Brain microvascular endothelial cell (primary cell): ENCODE measurements at regions not wholly inside any gene's neighbourhood (a gene's known extent, or its start where the extent isn't known, plus 50 kb on each side); places are given as distances from the start of the nearest gene placed in this dataset.
"Not testable (repeated sequence)": the region's sequence is repeated elsewhere in the genome, so short reads cannot be mapped to it uniquely, and the experiment has no call there.

Source experiments
- DNase-seq: peaks from one replicate; pipeline ENCODE4 v3.0.0-alpha.2; 2020
- H3K27ac ChIP-seq: fragments of 250-450 bp; sonication (Bioruptor Pico); 2 replicates; pipeline ENCODE4 v1.5.1; 2020; ENCODE audit warnings: mild to moderate bottlenecking, moderate library complexity
- H3K27me3 ChIP-seq: fragments of 250-450 bp; sonication (Bioruptor Pico); replicated peaks from 2 replicates; pipeline ENCODE4 v1.5.1; 2020; ENCODE audit warnings: mild to moderate bottlenecking
- H3K36me3 ChIP-seq: fragments of 250-450 bp; sonication (Bioruptor Pico); replicated peaks from 2 replicates; pipeline ENCODE4 v1.5.1; 2020; ENCODE audit warnings: mild to moderate bottlenecking
- H3K4me3 ChIP-seq: 2 replicates; pipeline ENCODE4 v1.5.1; 2011; ENCODE audit warnings: low read depth, mild to moderate bottlenecking, control low read depth, low read length, moderate library complexity
- in situ Hi-C: cut with HindIII; loops from 2 replicates; pipeline ENCODE4 v1.10.0; 2017; ENCODE audit warnings: low sequenced_read_pairs, low pct_ligation_motif_present
- TF ChIP-seq, protein P1 (sequence below): IDR thresholded peaks from 2 replicates; pipeline ENCODE4 v1.5.1; 2011; ENCODE audit warnings: low read depth, mild to moderate bottlenecking, moderate library complexity, low read length, control low read depth, inconsistent platforms; ENCODE audit errors: missing control alignments

DNA sequence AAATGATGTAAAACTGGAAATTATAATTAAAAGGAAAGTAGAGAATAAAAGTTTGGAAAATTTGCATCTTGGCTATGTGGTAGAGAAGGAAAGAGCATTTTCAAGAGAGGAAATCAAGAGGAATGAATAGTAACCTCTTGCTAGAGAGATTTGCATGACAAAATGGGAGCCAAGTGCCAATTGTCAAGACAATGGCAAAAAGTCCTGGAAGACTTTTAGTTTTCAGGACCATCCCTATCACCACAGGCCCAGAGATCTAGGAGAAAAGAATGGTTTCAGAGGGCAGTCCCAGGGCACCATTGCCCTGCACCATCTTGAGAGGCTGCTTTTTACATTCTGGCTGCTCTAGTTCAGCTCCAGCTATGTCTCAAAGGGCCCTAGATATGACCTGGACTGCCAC, 1427.6 kb downstream of the ZPLD1 start:
- Histone ChIP-seq H3K27ac (no peak overlapping the region), H3K27me3 (no peaks in the 10 kb centered on the region), H3K36me3 (no peaks in the 10 kb centered on the region), H3K4me3 (no peak overlapping the region)
- TF ChIP-seq, protein P1, sequence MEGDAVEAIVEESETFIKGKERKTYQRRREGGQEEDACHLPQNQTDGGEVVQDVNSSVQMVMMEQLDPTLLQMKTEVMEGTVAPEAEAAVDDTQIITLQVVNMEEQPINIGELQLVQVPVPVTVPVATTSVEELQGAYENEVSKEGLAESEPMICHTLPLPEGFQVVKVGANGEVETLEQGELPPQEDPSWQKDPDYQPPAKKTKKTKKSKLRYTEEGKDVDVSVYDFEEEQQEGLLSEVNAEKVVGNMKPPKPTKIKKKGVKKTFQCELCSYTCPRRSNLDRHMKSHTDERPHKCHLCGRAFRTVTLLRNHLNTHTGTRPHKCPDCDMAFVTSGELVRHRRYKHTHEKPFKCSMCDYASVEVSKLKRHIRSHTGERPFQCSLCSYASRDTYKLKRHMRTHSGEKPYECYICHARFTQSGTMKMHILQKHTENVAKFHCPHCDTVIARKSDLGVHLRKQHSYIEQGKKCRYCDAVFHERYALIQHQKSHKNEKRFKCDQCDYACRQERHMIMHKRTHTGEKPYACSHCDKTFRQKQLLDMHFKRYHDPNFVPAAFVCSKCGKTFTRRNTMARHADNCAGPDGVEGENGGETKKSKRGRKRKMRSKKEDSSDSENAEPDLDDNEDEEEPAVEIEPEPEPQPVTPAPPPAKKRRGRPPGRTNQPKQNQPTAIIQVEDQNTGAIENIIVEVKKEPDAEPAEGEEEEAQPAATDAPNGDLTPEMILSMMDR = no peak
- in situ Hi-C loops = no loop called here
- DNase-seq = no peak

DNA sequence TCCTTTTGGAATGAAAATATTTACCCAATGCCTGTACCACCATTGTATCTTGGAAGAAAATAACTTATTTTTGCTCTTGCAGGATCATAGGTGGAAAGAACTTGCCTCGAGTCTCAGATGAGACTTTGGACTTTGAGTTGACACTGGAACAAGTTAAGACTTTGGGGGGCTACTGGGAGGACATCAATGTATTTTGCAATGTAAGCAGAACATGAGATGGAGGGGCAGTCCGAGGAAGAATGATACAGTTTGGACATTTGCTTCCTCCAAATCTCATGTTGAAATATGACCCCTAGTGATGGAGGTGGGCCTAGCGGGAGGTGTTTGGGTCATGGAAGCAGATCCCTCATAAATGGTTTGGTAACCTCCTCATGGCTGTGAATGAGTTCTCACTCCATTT, 1428.6 kb downstream of the ZPLD1 start:
- no peak for DNase-seq
- TF ChIP-seq, protein P1 = no peak
- in situ Hi-C loops = no loop called here
- H3K27ac ChIP-seq = no peak overlapping the region
- H3K27me3 ChIP-seq = no peaks in the 10 kb centered on the region
- H3K4me3 ChIP-seq = no peak overlapping the region
- H3K36me3 ChIP-seq = no peaks in the 10 kb centered on the region

DNA sequence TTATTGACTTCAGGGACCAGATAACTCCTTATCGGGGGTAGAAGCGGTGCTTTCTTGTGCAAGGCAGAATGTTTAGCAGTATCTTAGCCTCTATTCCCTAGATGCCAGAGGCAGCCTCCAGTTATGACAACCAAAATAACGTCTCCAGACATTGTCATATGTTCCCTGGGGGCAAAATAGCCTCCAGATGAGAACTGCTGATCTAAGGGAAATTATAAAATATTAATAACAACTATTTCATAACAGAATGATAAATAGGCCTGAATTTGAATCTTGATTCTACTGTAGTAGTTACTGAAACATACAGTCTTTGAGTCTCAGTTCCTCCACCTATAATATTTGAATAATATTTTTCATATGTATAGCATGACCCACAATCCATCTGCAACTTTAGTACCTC, 1431.3 kb downstream of the ZPLD1 start:
- Histone ChIP-seq H3K4me3 (no peak overlapping the region), H3K27ac (no peak overlapping the region), H3K27me3 (no peaks in the 10 kb centered on the region), H3K36me3 (no peaks in the 10 kb centered on the region)
- TF ChIP-seq, protein P1 = no peak
- in situ Hi-C loops = no loop called here
- no peak for DNase-seq

DNA sequence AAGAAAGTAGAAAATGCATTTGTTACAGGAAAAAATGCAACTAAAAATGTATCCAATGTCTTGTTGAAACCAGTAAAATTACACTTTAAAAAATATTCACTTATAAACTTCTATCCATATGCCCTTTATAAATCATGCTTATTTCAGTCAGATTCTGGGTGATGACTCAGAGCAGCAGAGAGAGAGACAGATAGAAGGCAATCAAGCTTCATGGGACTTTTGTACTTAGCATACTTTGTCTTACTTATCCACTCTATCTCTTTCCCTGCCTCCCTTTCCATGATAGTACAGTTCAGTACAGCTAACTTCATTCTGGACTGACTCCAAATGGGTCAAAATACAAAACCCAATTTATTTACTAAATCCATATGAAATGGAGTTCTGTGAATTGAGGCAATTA, 1438.2 kb downstream of the ZPLD1 start:
- Histone ChIP-seq H3K36me3 (no peaks in the 10 kb centered on the region), H3K27ac (no peak overlapping the region), H3K4me3 (no peak overlapping the region), H3K27me3 (no peaks in the 10 kb centered on the region)
- in situ Hi-C loops = no loop called here
- DNase-seq = no peak
- TF ChIP-seq, protein P1 = no peak

DNA sequence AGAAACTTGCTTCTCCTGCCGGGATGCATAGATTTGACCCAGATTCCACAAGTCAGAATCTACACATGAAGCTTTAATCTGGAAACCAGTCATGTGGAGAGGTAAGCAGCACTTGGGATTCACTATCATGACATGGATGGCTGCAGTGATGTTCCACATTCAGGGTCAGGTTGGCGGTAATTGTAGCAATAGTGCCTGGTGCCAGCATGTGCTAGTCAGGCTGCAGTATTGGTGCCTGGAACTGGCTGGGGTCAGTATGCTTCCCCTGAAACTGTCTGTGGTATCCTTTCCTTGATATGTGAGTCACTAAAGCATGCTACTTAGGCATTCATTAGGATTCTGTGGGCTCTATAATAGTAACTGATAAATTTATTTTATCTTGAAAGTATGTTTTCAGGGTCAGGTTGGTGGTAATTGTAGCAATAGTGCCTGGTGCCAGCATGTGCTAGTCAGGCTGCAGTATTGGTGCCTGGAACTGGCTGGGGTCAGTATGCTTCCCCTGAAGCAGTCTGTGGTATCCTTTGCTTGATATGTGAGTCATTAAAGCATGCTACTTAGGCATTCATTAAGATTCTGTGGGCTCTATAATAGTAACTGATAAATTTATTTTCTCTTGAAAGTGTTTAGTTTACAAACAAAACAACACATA, 1439.2 kb downstream of the ZPLD1 start:
- H3K36me3 ChIP-seq = no peaks in the 10 kb centered on the region
- DNase-seq = peak; percentile 19
- no peak overlapping the region for H3K4me3 ChIP-seq
- in situ Hi-C loops = no loop called here
- TF ChIP-seq, protein P1 = no peak
- H3K27ac ChIP-seq = no peak overlapping the region
- no peaks in the 10 kb centered on the region for H3K27me3 ChIP-seq

DNA sequence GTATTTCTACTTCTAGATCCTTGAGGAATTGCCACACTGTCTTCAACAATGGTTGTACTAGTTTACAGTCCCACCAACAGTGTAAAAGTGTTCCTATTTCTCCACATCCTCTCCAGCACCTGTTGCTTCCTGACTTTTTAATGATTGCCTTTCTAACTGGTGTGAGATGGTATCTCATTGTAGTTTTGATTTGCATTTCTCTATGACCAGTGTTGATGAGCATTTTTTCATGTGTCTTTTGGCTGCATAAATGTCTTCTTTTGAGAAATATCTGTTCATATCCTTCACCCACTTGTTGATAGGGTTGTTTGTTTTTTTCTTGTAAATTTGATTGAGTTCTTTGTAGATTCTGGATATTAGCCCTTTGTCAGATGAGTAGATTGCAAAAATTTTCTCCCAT, 1447.0 kb downstream of the ZPLD1 start:
- in situ Hi-C loops, H3K4me3 ChIP-seq, H3K27ac ChIP-seq, DNase-seq, H3K36me3 ChIP-seq, H3K27me3 ChIP-seq: not testable (repeated sequence)
